GM12878 (cell line): ENCODE measurements at regions not wholly inside any gene's neighbourhood (a gene's known extent, or its start where the extent isn't known, plus 50 kb on each side); places are given as distances from the start of the nearest gene placed in this dataset.

Experiments
- ATAC-seq: fragments of 200-7000 bp; cut with Tn5 transposase; 3 replicates; pipeline ENCODE4 v1.9.1; 2020; ENCODE audit warnings: mild to moderate bottlenecking, moderate library complexity
- BruUV-seq: library from RNA; stranded (reverse); fragments of 400-500 nt; replicated peaks from 2 replicates; lab custom pipeline; 2021; lab: Mats Ljungman, UMichigan
- CTCF ChIA-PET: fragments of 300-600 bp; sonication (Branson Sonifier 250); formaldehyde crosslinking; extraction: SDS; loops from one replicate; lab custom pipeline; 2021; ENCODE audit warnings: inconsistent platforms; lab: Yijun Ruan, JAX
- POLR2A ChIA-PET: fragments of 350-600 bp; formaldehyde crosslinking; extraction: SDS; loops from one replicate; lab custom pipeline; 2021; ENCODE audit warnings: inconsistent platforms; lab: Charles Lee
- RAD21 ChIA-PET: fragments of 300-600 bp; sonication (Branson Sonifier 250); formaldehyde crosslinking; loops from one replicate; lab custom pipeline; 2023; ENCODE audit warnings: antibody characterized with exemption; ENCODE audit not compliant: unreplicated experiment; lab: Charles Lee
- SMC1A ChIA-PET: fragments of 300-600 bp; sonication (Branson Sonifier 250); formaldehyde crosslinking; loops from one replicate; lab custom pipeline; 2023; ENCODE audit not compliant: unreplicated experiment, uncharacterized antibody; lab: Charles Lee
- DNase-seq: peaks from one replicate; pipeline ENCODE4 v3.0.0-alpha.2; 2011; ENCODE audit warnings: low read depth, low spot score
- FAIRE-seq: peaks from 3 replicates; lab custom pipeline; 2011; peaks lifted over from hg19 to GRCh38; lab: Jason Lieb, UNC
- H2AFZ ChIP-seq: 2 replicates; pipeline ENCODE4 v1.6.0; 2011; ENCODE audit warnings: low read depth, low read length, control low read depth; ENCODE audit not compliant: control insufficient read depth
- H3K27ac ChIP-seq: 2 replicates; pipeline ENCODE4 v1.5.1; 2011; ENCODE audit warnings: control low read depth; ENCODE audit not compliant: control insufficient read depth, insufficient read depth
- H3K27me3 ChIP-seq, 2 experiments: replicated peaks in 1 of 2; 2 replicates each; pipeline versions ENCODE4 v1.6.0 to v1.6.1; 2011; ENCODE audit warnings: low read length in 1 of 2; ENCODE audit not compliant: control insufficient read depth in 2 of 2, insufficient read depth in 2 of 2
- H3K36me3 ChIP-seq, 2 experiments: 2 replicates each; pipeline ENCODE4 v1.5.1; 2011; ENCODE audit warnings: low read length in 1 of 2; ENCODE audit not compliant: control insufficient read depth in 2 of 2, insufficient read depth in 2 of 2
- H3K4me1 ChIP-seq: 2 replicates; pipeline ENCODE4 v1.6.1; 2011; ENCODE audit warnings: mild to moderate bottlenecking, low read length, moderate library complexity, mixed read lengths; ENCODE audit not compliant: control insufficient read depth, insufficient read depth
- H3K4me2 ChIP-seq: 2 replicates; pipeline ENCODE4 v1.6.0; 2011; ENCODE audit warnings: control low read depth; ENCODE audit not compliant: control insufficient read depth, insufficient read depth
- H3K4me3 ChIP-seq: fragments of 200-600 bp; sonication (generic); 2 replicates; pipeline ENCODE4 v1.5.1; 2016
- H3K79me2 ChIP-seq: 2 replicates; pipeline ENCODE4 v1.6.0; 2011; ENCODE audit warnings: low read length; ENCODE audit not compliant: control insufficient read depth, insufficient read depth
- H3K9ac ChIP-seq: 2 replicates; pipeline ENCODE4 v1.8.0; 2011; ENCODE audit warnings: low read length, control low read depth, mixed read lengths; ENCODE audit not compliant: control insufficient read depth, insufficient read depth
- H3K9me3 ChIP-seq: replicated peaks from 3 replicates; pipeline ENCODE4 v1.5.1; 2011; ENCODE audit warnings: mild to moderate bottlenecking, low read length; ENCODE audit not compliant: control insufficient read depth, insufficient read depth
- H4K20me1 ChIP-seq: 2 replicates; pipeline ENCODE4 v1.6.0; 2011; ENCODE audit not compliant: control insufficient read depth, insufficient read depth
- FOS ChIP-seq: IDR thresholded peaks from 3 replicates; pipeline ENCODE4 v1.6.1; 2011; ENCODE audit warnings: borderline replicate concordance; ENCODE audit not compliant: insufficient read length; ENCODE audit errors: extremely low read depth
- MAX ChIP-seq: IDR thresholded peaks from 2 replicates; pipeline ENCODE4 v1.6.1; 2012; ENCODE audit warnings: low read depth, low read length, improper control_type of control experiment
- NFXL1 ChIP-seq: fragments of 450-650 bp; IDR thresholded peaks from 2 replicates; pipeline ENCODE4 v1.6.1; 2017; ENCODE audit warnings: antibody characterized with exemption, mild to moderate bottlenecking, borderline replicate concordance
- RCOR1 ChIP-seq: conservative IDR thresholded peaks from 2 replicates; pipeline ENCODE4 v1.6.1; 2012; ENCODE audit warnings: low read depth, low read length, improper control_type of control experiment
- ZNF24 ChIP-seq: fragments of 450-650 bp; IDR thresholded peaks from 2 replicates; pipeline ENCODE4 v1.6.1; 2017; ENCODE audit warnings: antibody characterized with exemption, mild to moderate bottlenecking
- WGBS: methylation state at CpG from one replicate; pipeline ENCODE4 v1.1.6; 2016; ENCODE audit warnings: low lambda C conversion rate; ENCODE audit not compliant: insufficient replicate concordance, insufficient coverage; ENCODE audit errors: missing lambda C conversion rate; 5-methylcytosine and 5-hydroxymethylcytosine counted together
- in situ Hi-C: fragments of 300-500 bp; cut with MboI; formaldehyde crosslinking; loops from 9 replicates; pipeline ENCODE4 v1.14.3; 2018; ENCODE audit warnings: mixed read lengths
- intact Hi-C: fragments of 100-400 bp; cut with micrococcal nuclease; formaldehyde crosslinking; loops from one replicate; pipeline ENCODE4 v1.14.2; 2022; ENCODE audit not compliant: unreplicated experiment
- TF ChIP-seq, protein P1 (sequence below): fragments of 450-650 bp; IDR thresholded peaks from 2 replicates; pipeline ENCODE4 v1.6.1; 2016; ENCODE audit warnings: mild to moderate bottlenecking, moderate library complexity, borderline replicate concordance

GRCh38 chr20:12924126-12924525 is 84.6 kb upstream of the SPTLC3 start:
- DNase-seq (no peak), ATAC-seq (no peak), FAIRE-seq (no peak)
- POLR2A ChIA-PET, result no interaction called here
- Histone ChIP-seq H3K79me2 (no peaks in the 10 kb centered on the region), H3K36me3 (no peaks in the 10 kb centered on the region), H3K9me3 (no peaks in the 10 kb centered on the region), H3K4me3 (no peak overlapping the region), H4K20me1 (no peaks in the 10 kb centered on the region), H3K27ac (no peak overlapping the region), H3K27me3 (no peaks in the 10 kb centered on the region; a peak in 1 of 4 replicates), H3K4me1 (no peaks in the 10 kb centered on the region), H2AFZ (no peak overlapping the region), H3K4me2 (no peak overlapping the region), H3K9ac (no peak overlapping the region)
- 0% methylated on average over 2 of the region's 2 CpGs for WGBS
- CTCF ChIA-PET, result interaction anchor here (0.8 to 5.5 kb wide), 18 partner anchors 10 to 864 kb away, joined by 3 to 50 read pairs (median 7); no protein-coding TSS in a partner anchor
- in situ Hi-C loops, result loop anchor here (5.0 to 10.0 kb wide), 2 partner anchors 178 to 371 kb away; no protein-coding TSS in a partner anchor
- SMC1A ChIA-PET, result interaction anchor here (1.6 to 3.1 kb wide), 6 partner anchors 23 to 622 kb away, joined by 3 to 19 read pairs (median 8); no protein-coding TSS in a partner anchor
- no TSS peak for BruUV-seq
- intact Hi-C loops, result loop anchor here (10.0 kb wide), 1 partner anchor 1131 kb away; no protein-coding TSS in a partner anchor
- RAD21 ChIA-PET, result interaction anchor here (0.6 to 3.7 kb wide), 5 partner anchors 15 to 864 kb away, joined by 3 to 13 read pairs (median 3); no protein-coding TSS in a partner anchor
- no peak for TF ChIP-seq FOS
- no peak for TF ChIP-seq NFXL1
- TF ChIP-seq RCOR1, result no peak
- TF ChIP-seq MAX, result no peak
- TF ChIP-seq, protein P1, sequence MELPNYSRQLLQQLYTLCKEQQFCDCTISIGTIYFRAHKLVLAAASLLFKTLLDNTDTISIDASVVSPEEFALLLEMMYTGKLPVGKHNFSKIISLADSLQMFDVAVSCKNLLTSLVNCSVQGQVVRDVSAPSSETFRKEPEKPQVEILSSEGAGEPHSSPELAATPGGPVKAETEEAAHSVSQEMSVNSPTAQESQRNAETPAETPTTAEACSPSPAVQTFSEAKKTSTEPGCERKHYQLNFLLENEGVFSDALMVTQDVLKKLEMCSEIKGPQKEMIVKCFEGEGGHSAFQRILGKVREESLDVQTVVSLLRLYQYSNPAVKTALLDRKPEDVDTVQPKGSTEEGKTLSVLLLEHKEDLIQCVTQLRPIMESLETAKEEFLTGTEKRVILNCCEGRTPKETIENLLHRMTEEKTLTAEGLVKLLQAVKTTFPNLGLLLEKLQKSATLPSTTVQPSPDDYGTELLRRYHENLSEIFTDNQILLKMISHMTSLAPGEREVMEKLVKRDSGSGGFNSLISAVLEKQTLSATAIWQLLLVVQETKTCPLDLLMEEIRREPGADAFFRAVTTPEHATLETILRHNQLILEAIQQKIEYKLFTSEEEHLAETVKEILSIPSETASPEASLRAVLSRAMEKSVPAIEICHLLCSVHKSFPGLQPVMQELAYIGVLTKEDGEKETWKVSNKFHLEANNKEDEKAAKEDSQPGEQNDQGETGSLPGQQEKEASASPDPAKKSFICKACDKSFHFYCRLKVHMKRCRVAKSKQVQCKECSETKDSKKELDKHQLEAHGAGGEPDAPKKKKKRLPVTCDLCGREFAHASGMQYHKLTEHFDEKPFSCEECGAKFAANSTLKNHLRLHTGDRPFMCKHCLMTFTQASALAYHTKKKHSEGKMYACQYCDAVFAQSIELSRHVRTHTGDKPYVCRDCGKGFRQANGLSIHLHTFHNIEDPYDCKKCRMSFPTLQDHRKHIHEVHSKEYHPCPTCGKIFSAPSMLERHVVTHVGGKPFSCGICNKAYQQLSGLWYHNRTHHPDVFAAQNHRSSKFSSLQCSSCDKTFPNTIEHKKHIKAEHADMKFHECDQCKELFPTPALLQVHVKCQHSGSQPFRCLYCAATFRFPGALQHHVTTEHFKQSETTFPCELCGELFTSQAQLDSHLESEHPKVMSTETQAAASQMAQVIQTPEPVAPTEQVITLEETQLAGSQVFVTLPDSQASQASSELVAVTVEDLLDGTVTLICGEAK, result no peak
- TF ChIP-seq ZNF24, result no peak
